ENCODE measurements at regions not wholly inside any gene's neighbourhood (a gene's known extent, or its start where the extent isn't known, plus 50 kb on each side); places are given as distances from the start of the nearest gene placed in this dataset.

- POLR2A ChIA-PET: no interaction called here
- TF ChIP-seq ELF4 (CRISPR knock-in tag; IDR thresholded peaks at IDR 0.05; ENCODE audit: low read depth): no peak
- no peak for TF ChIP-seq USF1 (CRISPR knock-in tag; IDR thresholded peaks at IDR 0.05)
- TF ChIP-seq HMGA2 (CRISPR knock-in tag; IDR thresholded peaks at IDR 0.05): no peak
- no peak for TF ChIP-seq GABPB1 (CRISPR knock-in tag; IDR thresholded peaks at IDR 0.05)
- TF ChIP-seq CDX4 (CRISPR knock-in tag; IDR thresholded peaks at IDR 0.05; ENCODE audit: borderline replicate concordance): no peak
- TF ChIP-seq PRRX2 (CRISPR knock-in tag; IDR thresholded peaks at IDR 0.05): no peak
- no peak for TF ChIP-seq KAT7 (CRISPR knock-in tag; IDR thresholded peaks at IDR 0.05; ENCODE audit: borderline replicate concordance)
- no peak for TF ChIP-seq OVOL2 (CRISPR knock-in tag; IDR thresholded peaks at IDR 0.05; ENCODE audit: borderline replicate concordance)
- TF ChIP-seq E2F5 (CRISPR knock-in tag; IDR thresholded peaks at IDR 0.05): no peak
- no peak for TF ChIP-seq FOXJ3 (CRISPR knock-in tag; IDR thresholded peaks at IDR 0.05; ENCODE audit: borderline replicate concordance)
- no peak for TF ChIP-seq ZNF232 (CRISPR knock-in tag; IDR thresholded peaks at IDR 0.05)
- no peak for TF ChIP-seq ATF1 (CRISPR knock-in tag; IDR thresholded peaks at IDR 0.05)
- no peak for TF ChIP-seq SP1 (CRISPR knock-in tag; conservative IDR thresholded peaks at IDR 0.05)
- no peak for TF ChIP-seq ZNF671 (CRISPR knock-in tag; IDR thresholded peaks at IDR 0.05)
- TF ChIP-seq IRF2 (CRISPR knock-in tag; IDR thresholded peaks at IDR 0.05; ENCODE audit: borderline replicate concordance, low read depth): no peak
- no peak for TF ChIP-seq ZNF423 (CRISPR knock-in tag; IDR thresholded peaks at IDR 0.05)
- TF ChIP-seq USF2 (CRISPR knock-in tag; IDR thresholded peaks at IDR 0.05): no peak
- no peak for TF ChIP-seq ATF2 (CRISPR knock-in tag; IDR thresholded peaks at IDR 0.05; ENCODE audit: borderline replicate concordance, low read depth)
- TF ChIP-seq NR3C1 (CRISPR knock-in tag; conservative IDR thresholded peaks at IDR 0.05; ENCODE audit: low read depth): no peak
- TF ChIP-seq NFE2L1 (CRISPR knock-in tag; IDR thresholded peaks at IDR 0.05): no peak
- CTCF ChIA-PET: interaction anchor here (0.7 kb wide), 1 partner anchor 10 kb away, joined by 5 read pairs; no protein-coding TSS in a partner anchor
- ATAC-seq (peak; percentile 65), DNase-seq (ENCODE audit: low spot score) (no peak)
- Mint-ChIP-seq H3K27ac (peak overlapping the region; percentile 10), H3K4me3 (no peak overlapping the region), H3K9me3 (no peaks in the 10 kb centered on the region), H3K27me3 (ENCODE audit: low read depth) (no peaks in the 10 kb centered on the region), H3K36me3 (no peaks in the 10 kb centered on the region), H3K4me1 (peaks cover 31% of the 10 kb centered on the region)
Observed at GRCh38 chr1:83109692-83110091, 889.2 kb downstream of the TTLL7 start.

- POLR2A ChIA-PET: no interaction called here
- no peaks in the 10 kb centered on the region for H3K9me3 Mint-ChIP-seq
- CTCF ChIA-PET: no interaction called here
- DNase-seq (ENCODE audit: low spot score) (no peak), ATAC-seq (no peak)
- no peak overlapping the region for H3K4me3 Mint-ChIP-seq
- H3K36me3 Mint-ChIP-seq: no peaks in the 10 kb centered on the region
- H3K27ac Mint-ChIP-seq: no peak overlapping the region
- peaks cover 26% of the 10 kb centered on the region for H3K4me1 Mint-ChIP-seq
- no peaks in the 10 kb centered on the region for H3K27me3 Mint-ChIP-seq (ENCODE audit: low read depth)
- no peak for TF ChIP-seq ZNF512 (CRISPR knock-in tag; IDR thresholded peaks at IDR 0.05; ENCODE audit: borderline replicate concordance)
- no peak for TF ChIP-seq GABPB1 (CRISPR knock-in tag; IDR thresholded peaks at IDR 0.05)
- TF ChIP-seq OVOL2 (CRISPR knock-in tag; IDR thresholded peaks at IDR 0.05; ENCODE audit: borderline replicate concordance): no peak
- no peak for TF ChIP-seq PREB (CRISPR knock-in tag; IDR thresholded peaks at IDR 0.05; ENCODE audit: borderline replicate concordance)
- no peak for TF ChIP-seq PRRX2 (CRISPR knock-in tag; IDR thresholded peaks at IDR 0.05)
- no peak for TF ChIP-seq PRDM15 (CRISPR knock-in tag; IDR thresholded peaks at IDR 0.05)
Observed at GRCh38 chr1:83104558-83104957, 894.4 kb downstream of the TTLL7 start.
